ENCODE measurements at regions not wholly inside any gene's neighbourhood (a gene's known extent, or its start where the extent isn't known, plus 50 kb on each side); places are given as distances from the start of the nearest gene placed in this dataset.

GRCh38 chr6:48809700-48810099 lies 653.4 kb downstream of the MMUT start:
- ATAC-seq, result no peak
- intact Hi-C loops (cut with micrococcal nuclease), result no loop called here
- H3K27ac Mint-ChIP-seq, result no peak overlapping the region

DNA sequence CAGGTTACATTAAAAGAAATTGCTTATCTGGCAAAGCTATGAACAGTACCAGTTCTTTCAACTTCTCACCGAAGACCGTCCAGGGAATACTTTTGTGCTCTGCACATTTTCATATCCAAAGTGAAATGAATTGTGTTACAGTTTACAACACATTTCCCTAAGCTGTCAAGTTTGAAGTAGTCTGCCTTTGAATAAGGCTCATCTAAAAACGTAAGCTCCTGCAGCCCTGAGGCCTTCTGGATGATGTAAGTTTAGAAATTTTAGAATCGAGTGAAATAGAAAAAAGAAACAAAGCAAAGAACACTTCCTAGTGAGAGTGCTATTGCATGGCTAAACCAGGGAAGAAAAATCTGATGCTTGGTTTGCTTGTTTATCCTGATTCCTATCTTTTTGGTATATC lies 653.8 kb downstream of the MMUT start:
- DNase-seq, result no peak
- no peaks in the 10 kb centered on the region for H3K4me1 Mint-ChIP-seq
- intact Hi-C loops (cut with micrococcal nuclease), result no loop called here
- Histone ChIP-seq H3K4me3 (ENCODE audit: low read length) (no peak overlapping the region), H3K4me1 (ENCODE audit: control insufficient read depth in 2 of 2, insufficient read depth in 2 of 2, low read length in 2 of 2) (no peaks in the 10 kb centered on the region), H3K9me3 (ENCODE audit: control insufficient read depth in 2 of 3, low read length in 3 of 3) (no peaks in the 10 kb centered on the region), H3K36me3 (ENCODE audit: control insufficient read depth in 2 of 3, insufficient read depth in 3 of 3, low read length in 3 of 3) (no peaks in the 10 kb centered on the region), H3K27ac (ENCODE audit: low read depth, low read length) (no peak overlapping the region), H3K27me3 (ENCODE audit: control insufficient read depth in 2 of 2, insufficient read depth in 2 of 2, low read length in 2 of 2) (no peaks in the 10 kb centered on the region)
- H3K27me3 Mint-ChIP-seq, result no peaks in the 10 kb centered on the region
- ChIA-PET POLR2A (no interaction called here), CTCF (no interaction called here)
- H3K36me3 Mint-ChIP-seq, result no peaks in the 10 kb centered on the region
- H3K9me3 Mint-ChIP-seq, result peaks cover 0 to 6% (median 0%) of the 10 kb centered on the region in 11 donors
- no peak for ATAC-seq
- H3K27ac Mint-ChIP-seq, result no peak overlapping the region
- no peak overlapping the region for H3K4me3 Mint-ChIP-seq

More at GRCh38 chr6:48809700-48810099, 653.4 kb downstream of the MMUT start:
- ChIA-PET POLR2A (no interaction called here), CTCF (no interaction called here)
- no peak overlapping the region for H3K4me3 ChIP-seq (ENCODE audit: low read length)
- H3K9me3 ChIP-seq (ENCODE audit: control insufficient read depth in 2 of 3, low read length in 3 of 3), result no peaks in the 10 kb centered on the region
- no peak for DNase-seq
- Mint-ChIP-seq H3K36me3 (no peaks in the 10 kb centered on the region), H3K4me1 (no peaks in the 10 kb centered on the region), H3K27me3 (no peaks in the 10 kb centered on the region), H3K9me3 (peaks cover 0 to 6% (median 0%) of the 10 kb centered on the region in 11 donors), H3K4me3 (no peak overlapping the region)
- no peaks in the 10 kb centered on the region for H3K27me3 ChIP-seq (ENCODE audit: control insufficient read depth in 2 of 2, insufficient read depth in 2 of 2, low read length in 2 of 2)
- H3K27ac ChIP-seq (ENCODE audit: low read depth, low read length), result no peak overlapping the region
- no peaks in the 10 kb centered on the region for H3K4me1 ChIP-seq (ENCODE audit: control insufficient read depth in 2 of 2, insufficient read depth in 2 of 2, low read length in 2 of 2)
- H3K36me3 ChIP-seq (ENCODE audit: control insufficient read depth in 2 of 3, insufficient read depth in 3 of 3, low read length in 3 of 3), result no peaks in the 10 kb centered on the region

DNA sequence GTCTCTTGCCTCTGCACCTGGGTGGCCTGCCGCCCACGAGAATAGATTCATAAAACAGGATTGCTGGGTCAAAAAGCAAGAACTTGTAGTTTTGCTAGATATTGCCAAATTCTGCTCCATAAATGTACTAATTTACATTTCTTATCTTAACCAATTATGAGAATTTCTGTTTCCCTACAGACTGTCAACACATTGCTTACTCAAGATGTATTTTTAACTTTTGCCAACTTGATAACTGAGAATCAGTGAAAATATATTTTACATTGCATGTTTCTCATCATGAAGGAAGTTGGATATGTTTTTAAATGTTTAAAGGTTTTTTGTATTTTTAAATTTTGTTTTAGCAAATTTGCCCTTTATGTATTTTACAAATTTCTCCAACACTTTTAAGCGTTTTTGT lies 664.8 kb downstream of the MMUT start:
- intact Hi-C loops (cut with micrococcal nuclease), result no loop called here
- H3K9me3 Mint-ChIP-seq, result peaks cover 0 to 7% (median 1%) of the 10 kb centered on the region in 11 donors

GRCh38 chr6:48782225-48782624 lies 671.2 kb upstream of the PTCHD4 start:
- Mint-ChIP-seq H3K27me3 (no peaks in the 10 kb centered on the region), H3K9me3 (peaks cover 0 to 19% (median 4%) of the 10 kb centered on the region in 11 donors), H3K4me1 (no peaks in the 10 kb centered on the region), H3K4me3 (no peak overlapping the region), H3K27ac (no peak overlapping the region), H3K36me3 (no peaks in the 10 kb centered on the region)
- no peaks in the 10 kb centered on the region for H3K4me1 ChIP-seq (ENCODE audit: control insufficient read depth in 2 of 2, insufficient read depth in 2 of 2, low read length in 2 of 2)
- ATAC-seq (no peak), DNase-seq (no peak)
- no peak overlapping the region for H3K27ac ChIP-seq (ENCODE audit: low read depth, low read length)
- no peaks in the 10 kb centered on the region for H3K9me3 ChIP-seq (ENCODE audit: control insufficient read depth in 2 of 3, low read length in 3 of 3)
- H3K36me3 ChIP-seq (ENCODE audit: control insufficient read depth in 2 of 3, insufficient read depth in 3 of 3, low read length in 3 of 3), result no peaks in the 10 kb centered on the region
- intact Hi-C loops (cut with micrococcal nuclease), result no loop called here
- CTCF ChIA-PET, result no interaction called here
- no peaks in the 10 kb centered on the region for H3K27me3 ChIP-seq (ENCODE audit: control insufficient read depth in 2 of 2, insufficient read depth in 2 of 2, low read length in 2 of 2)
- H3K4me3 ChIP-seq (ENCODE audit: low read length), result no peak overlapping the region
- POLR2A ChIA-PET, result no interaction called here

More for the DNA sequence above, 664.8 kb downstream of the MMUT start:
- H3K27ac ChIP-seq (ENCODE audit: low read depth, low read length), result no peak overlapping the region
- Mint-ChIP-seq H3K4me1 (no peaks in the 10 kb centered on the region), H3K36me3 (no peaks in the 10 kb centered on the region), H3K27ac (no peak overlapping the region), H3K4me3 (no peak overlapping the region), H3K27me3 (no peaks in the 10 kb centered on the region)
- no peak overlapping the region for H3K4me3 ChIP-seq (ENCODE audit: low read length)
- no peaks in the 10 kb centered on the region for H3K27me3 ChIP-seq (ENCODE audit: control insufficient read depth in 2 of 2, insufficient read depth in 2 of 2, low read length in 2 of 2)
- H3K9me3 ChIP-seq (ENCODE audit: control insufficient read depth in 2 of 3, low read length in 3 of 3), result no peaks in the 10 kb centered on the region
- no peaks in the 10 kb centered on the region for H3K36me3 ChIP-seq (ENCODE audit: control insufficient read depth in 2 of 3, insufficient read depth in 3 of 3, low read length in 3 of 3)
- H3K4me1 ChIP-seq (ENCODE audit: control insufficient read depth in 2 of 2, insufficient read depth in 2 of 2, low read length in 2 of 2), result no peaks in the 10 kb centered on the region
- POLR2A ChIA-PET, result no interaction called here
- ATAC-seq (no peak), DNase-seq (no peak)
- CTCF ChIA-PET, result no interaction called here

DNA sequence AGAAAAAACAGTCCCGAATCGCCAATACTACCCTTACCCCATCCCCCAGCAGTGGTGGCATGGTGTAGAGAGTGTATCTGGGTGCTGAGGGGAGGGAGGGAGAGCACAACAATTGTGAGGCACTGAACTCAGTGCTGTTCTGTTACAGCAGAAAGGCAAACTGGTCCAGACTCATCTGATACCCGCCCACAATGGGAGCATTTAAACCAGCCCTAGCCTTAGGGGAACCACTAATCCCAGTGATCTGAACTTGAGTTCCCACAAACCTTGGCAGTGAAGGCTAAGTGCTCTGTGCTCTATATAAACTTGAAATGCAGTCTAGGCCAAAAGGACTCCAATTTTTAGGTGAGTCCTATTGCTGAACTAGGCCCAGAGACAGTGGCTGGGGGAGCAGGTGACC lies 666.4 kb upstream of the PTCHD4 start:
- no peaks in the 10 kb centered on the region for H3K27me3 ChIP-seq (ENCODE audit: control insufficient read depth in 2 of 2, insufficient read depth in 2 of 2, low read length in 2 of 2)
- intact Hi-C loops (cut with micrococcal nuclease), result no loop called here
- H3K27ac ChIP-seq (ENCODE audit: low read depth, low read length), result no peak overlapping the region
- Mint-ChIP-seq H3K27me3 (no peaks in the 10 kb centered on the region), H3K4me1 (no peaks in the 10 kb centered on the region), H3K4me3 (no peak overlapping the region), H3K27ac (no peak overlapping the region), H3K36me3 (no peaks in the 10 kb centered on the region), H3K9me3 (peaks cover 0 to 5% (median 0%) of the 10 kb centered on the region in 11 donors)
- ATAC-seq, result no peak
- ChIA-PET POLR2A (no interaction called here), CTCF (no interaction called here)
- H3K36me3 ChIP-seq (ENCODE audit: control insufficient read depth in 2 of 3, insufficient read depth in 3 of 3, low read length in 3 of 3), result no peaks in the 10 kb centered on the region
- DNase-seq, result no peak
- H3K4me3 ChIP-seq (ENCODE audit: low read length), result no peak overlapping the region
- H3K9me3 ChIP-seq (ENCODE audit: control insufficient read depth in 2 of 3, low read length in 3 of 3), result no peaks in the 10 kb centered on the region
- H3K4me1 ChIP-seq (ENCODE audit: control insufficient read depth in 2 of 2, insufficient read depth in 2 of 2, low read length in 2 of 2), result no peaks in the 10 kb centered on the region

DNA sequence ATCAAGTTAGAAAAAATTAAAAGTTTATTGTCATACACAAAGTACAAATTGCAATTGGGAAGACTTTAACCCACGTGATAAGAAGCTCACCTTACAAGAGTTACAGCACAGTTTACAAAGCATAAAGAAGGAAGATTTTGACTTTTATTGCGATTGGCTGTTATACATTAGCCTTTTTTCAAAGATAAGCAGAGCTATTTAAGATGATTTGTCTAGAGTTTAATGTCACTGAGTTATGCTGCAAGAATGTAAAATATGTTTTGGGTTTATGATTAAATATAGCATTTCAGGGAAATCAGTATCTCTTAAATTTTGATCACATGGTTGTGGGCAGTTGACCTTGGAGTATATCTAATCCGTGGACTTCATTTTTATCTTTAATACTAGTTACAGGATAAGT lies 664.2 kb upstream of the PTCHD4 start:
- ChIA-PET POLR2A (no interaction called here), CTCF (no interaction called here)
- Histone ChIP-seq H3K36me3 (ENCODE audit: control insufficient read depth in 2 of 3, insufficient read depth in 3 of 3, low read length in 3 of 3) (no peaks in the 10 kb centered on the region), H3K4me1 (ENCODE audit: control insufficient read depth in 2 of 2, insufficient read depth in 2 of 2, low read length in 2 of 2) (no peaks in the 10 kb centered on the region), H3K27ac (ENCODE audit: low read depth, low read length) (no peak overlapping the region), H3K27me3 (ENCODE audit: control insufficient read depth in 2 of 2, insufficient read depth in 2 of 2, low read length in 2 of 2) (no peaks in the 10 kb centered on the region), H3K9me3 (ENCODE audit: control insufficient read depth in 2 of 3, low read length in 3 of 3) (no peaks in the 10 kb centered on the region), H3K4me3 (ENCODE audit: low read length) (no peak overlapping the region)
- Mint-ChIP-seq H3K9me3 (peaks cover 0 to 1% (median 0%) of the 10 kb centered on the region in 11 donors), H3K27ac (no peak overlapping the region), H3K4me3 (no peak overlapping the region), H3K4me1 (no peaks in the 10 kb centered on the region), H3K27me3 (no peaks in the 10 kb centered on the region), H3K36me3 (no peaks in the 10 kb centered on the region)
- intact Hi-C loops (cut with micrococcal nuclease), result no loop called here
- no peak for DNase-seq
- ATAC-seq, result no peak

DNA sequence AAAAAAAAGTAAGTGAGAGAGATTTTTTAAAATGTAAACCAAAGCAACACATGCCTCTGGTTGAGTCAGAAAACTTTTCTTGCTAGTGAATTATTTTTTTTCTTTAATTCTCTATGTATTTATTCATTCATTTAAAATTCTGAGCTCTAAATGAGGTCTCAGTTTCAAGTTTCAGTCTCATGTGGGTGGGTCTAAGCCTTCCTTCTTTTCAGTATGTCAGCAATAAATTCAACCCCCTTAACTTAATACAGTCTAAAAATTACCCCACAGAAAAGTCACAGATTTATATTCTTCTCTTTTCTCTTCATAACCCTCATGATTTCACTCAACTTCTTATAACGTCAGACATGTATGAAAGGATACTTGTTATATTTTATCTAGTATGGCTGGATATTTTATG lies 663.3 kb upstream of the PTCHD4 start:
- Mint-ChIP-seq H3K27me3 (no peaks in the 10 kb centered on the region), H3K9me3 (peaks cover 0 to 1% (median 0%) of the 10 kb centered on the region in 11 donors), H3K36me3 (no peaks in the 10 kb centered on the region), H3K4me1 (no peaks in the 10 kb centered on the region), H3K4me3 (no peak overlapping the region), H3K27ac (no peak overlapping the region)
- DNase-seq, result no peak
- CTCF ChIA-PET, result no interaction called here
- no peaks in the 10 kb centered on the region for H3K36me3 ChIP-seq (ENCODE audit: control insufficient read depth in 2 of 3, insufficient read depth in 3 of 3, low read length in 3 of 3)
- ATAC-seq, result no peak
- no peak overlapping the region for H3K27ac ChIP-seq (ENCODE audit: low read depth, low read length)
- H3K27me3 ChIP-seq (ENCODE audit: control insufficient read depth in 2 of 2, insufficient read depth in 2 of 2, low read length in 2 of 2), result no peaks in the 10 kb centered on the region
- POLR2A ChIA-PET, result no interaction called here
- no peaks in the 10 kb centered on the region for H3K9me3 ChIP-seq (ENCODE audit: control insufficient read depth in 2 of 3, low read length in 3 of 3)
- H3K4me1 ChIP-seq (ENCODE audit: control insufficient read depth in 2 of 2, insufficient read depth in 2 of 2, low read length in 2 of 2), result no peaks in the 10 kb centered on the region
- intact Hi-C loops (cut with micrococcal nuclease), result no loop called here
- H3K4me3 ChIP-seq (ENCODE audit: low read length), result no peak overlapping the region
